NOMO-1 treated with DMSO at 0.1 percent for 48 hours (cell line): ENCODE measurements at regions not wholly inside any gene's neighbourhood (a gene's known extent, or its start where the extent isn't known, plus 50 kb on each side); places are given as distances from the start of the nearest gene placed in this dataset.

Experiments used
- DNase-seq: peaks from one replicate; lab custom pipeline; 2025; ENCODE audit not compliant: unreplicated experiment; lab: John Stamatoyannopoulos, UW

DNA sequence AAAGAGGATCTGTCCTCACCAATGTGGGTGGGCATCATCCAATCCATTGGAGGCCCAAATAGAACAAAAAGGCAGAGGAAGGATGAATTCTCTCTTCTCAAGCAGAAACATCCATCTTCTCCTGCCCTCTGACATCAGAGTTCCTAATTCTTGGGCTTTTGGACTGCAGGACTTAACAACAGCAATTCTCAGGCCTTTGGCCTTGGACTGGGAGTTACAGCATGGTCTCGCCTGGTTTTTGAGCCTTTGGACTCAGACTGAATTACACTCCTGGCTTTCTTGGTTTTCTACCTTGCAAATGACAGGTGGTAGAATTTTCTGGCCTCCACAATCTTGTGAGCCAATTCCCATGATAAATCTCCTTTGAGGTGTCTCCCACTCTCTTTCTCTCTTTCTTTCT lies 60.5 kb upstream of the CD180 start:
- no peak for DNase-seq

DNA sequence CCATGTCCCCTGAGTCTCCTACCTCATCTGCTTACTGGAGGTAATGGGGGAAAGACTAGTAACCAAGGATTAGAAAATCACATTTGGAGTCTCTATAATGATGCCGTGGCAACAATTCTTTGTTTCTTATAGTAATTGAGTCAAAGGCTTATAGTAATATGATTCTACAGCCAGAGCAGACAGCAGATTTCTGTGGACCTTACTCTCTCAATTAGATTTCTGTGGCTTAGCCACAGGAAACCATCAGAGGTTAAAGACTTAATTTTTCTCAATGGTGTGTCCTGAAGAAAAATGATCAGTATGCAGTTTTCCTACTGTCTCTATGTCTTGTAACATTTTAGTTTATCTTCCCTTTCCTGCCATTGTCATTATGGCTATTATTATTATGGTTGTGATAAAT lies 59.3 kb upstream of the CD180 start:
- DNase-seq, result no peak

DNA sequence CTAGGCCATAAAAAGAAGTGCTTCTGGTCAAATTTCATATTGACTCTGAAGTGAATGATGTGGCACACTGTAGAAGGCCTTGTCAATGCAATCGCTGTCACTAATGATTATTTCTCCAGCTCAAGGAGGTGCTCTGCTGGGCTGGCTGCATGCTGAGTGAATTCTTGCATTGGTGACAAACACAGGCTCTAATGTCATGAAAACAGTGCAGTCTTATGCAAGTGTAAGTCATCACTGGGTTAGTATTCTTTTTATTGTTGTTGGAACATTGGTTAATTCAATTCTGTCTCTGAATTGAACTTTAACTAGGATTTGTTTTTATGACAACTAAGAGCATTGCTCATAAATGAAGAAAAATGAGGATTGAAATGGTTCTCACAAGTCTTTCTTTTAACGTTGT lies 57.3 kb upstream of the CD180 start:
- no peak for DNase-seq

DNA sequence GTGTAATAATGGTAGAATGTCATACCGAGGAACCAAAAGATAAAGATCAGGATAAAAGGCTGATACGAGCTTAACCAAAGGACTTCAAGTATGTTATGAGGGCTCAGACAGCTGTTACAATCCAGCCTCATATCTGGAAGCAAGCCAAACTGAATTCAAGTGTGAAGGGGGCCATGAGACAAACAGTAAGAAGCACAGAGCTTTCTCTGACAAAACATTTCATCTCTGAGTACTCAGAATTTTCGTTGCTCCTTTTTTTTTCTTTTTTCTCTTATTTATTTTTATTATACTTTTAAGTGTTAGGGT lies 52.9 kb upstream of the CD180 start:
- DNase-seq, result no peak

DNA sequence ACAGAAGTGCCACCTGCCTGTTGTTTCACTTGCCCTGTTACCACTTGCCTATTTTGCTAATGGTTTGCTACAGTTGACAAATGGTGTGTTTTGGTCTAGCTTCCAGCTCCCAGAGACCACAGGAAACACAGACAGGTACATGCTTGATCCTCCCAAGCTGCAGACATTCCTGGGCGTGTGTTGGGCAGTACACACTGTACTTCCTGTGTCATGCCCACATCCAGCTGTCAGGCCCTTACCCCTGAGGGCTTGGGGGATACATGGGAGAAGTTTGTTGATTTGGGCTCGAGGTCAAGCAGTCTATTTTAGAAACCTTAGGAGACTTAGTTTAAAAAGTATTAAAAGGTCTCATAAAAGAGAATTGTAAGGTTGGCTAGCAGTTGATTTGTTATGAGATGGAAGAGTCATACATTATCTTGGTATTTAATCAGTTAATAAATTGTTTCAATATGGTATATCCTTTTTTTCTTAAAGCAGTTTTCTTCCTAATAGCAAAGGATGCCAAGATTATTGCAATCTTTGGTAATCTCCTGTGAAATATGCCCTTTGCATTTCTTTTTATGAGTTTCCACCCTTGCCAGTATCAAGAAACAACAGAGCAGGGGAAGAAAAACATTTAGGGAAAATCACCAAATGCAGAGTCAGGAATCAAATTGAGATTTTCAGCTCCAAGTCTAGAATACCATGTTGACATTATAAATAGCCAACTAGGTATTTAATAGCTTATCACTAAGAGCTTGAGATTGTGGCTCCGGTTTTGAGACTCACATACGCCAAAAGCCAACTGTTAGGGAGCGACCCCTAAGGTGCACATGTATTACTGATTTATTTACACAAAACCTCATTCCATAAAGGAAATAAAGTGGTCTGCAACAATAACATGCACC lies 52.3 kb upstream of the CD180 start:
- no peak for DNase-seq

DNA sequence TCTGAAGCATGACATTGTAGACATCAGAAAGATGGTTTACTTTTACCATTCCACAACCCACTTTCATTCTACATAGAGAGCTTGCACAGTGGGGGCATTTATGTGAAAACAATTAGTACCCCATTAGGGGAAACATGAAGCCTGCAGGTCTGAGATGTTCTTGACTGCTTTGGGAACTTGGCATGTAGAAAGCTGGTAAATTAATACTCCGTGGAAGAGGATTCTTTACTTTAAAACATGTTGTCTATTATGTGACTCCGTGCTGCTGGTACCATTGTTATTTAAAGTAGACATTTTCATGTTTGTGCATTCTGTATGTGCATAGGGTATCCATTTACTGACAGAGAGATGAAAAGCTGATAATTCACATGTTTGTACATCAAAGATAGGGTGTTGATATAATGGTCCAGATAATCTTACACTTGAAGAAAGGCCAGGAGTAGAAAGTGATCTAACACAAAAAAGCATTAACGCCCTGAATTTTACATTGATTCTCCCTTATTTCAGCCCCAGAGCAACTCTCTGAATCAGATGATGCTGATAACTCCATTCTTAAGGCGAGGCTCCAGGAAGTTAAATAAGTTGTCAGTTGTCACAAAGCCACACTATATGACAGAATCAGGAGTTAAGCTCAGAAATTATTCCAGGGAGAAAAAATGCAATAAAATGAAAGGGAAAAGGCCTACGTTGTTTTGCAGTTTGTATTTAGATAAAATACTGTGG lies 50.1 kb upstream of the CD180 start:
- no peak for DNase-seq
